ENCODE measurements at regions not wholly inside any gene's neighbourhood (a gene's known extent, or its start where the extent isn't known, plus 50 kb on each side); places are given as distances from the start of the nearest gene placed in this dataset.

DNA sequence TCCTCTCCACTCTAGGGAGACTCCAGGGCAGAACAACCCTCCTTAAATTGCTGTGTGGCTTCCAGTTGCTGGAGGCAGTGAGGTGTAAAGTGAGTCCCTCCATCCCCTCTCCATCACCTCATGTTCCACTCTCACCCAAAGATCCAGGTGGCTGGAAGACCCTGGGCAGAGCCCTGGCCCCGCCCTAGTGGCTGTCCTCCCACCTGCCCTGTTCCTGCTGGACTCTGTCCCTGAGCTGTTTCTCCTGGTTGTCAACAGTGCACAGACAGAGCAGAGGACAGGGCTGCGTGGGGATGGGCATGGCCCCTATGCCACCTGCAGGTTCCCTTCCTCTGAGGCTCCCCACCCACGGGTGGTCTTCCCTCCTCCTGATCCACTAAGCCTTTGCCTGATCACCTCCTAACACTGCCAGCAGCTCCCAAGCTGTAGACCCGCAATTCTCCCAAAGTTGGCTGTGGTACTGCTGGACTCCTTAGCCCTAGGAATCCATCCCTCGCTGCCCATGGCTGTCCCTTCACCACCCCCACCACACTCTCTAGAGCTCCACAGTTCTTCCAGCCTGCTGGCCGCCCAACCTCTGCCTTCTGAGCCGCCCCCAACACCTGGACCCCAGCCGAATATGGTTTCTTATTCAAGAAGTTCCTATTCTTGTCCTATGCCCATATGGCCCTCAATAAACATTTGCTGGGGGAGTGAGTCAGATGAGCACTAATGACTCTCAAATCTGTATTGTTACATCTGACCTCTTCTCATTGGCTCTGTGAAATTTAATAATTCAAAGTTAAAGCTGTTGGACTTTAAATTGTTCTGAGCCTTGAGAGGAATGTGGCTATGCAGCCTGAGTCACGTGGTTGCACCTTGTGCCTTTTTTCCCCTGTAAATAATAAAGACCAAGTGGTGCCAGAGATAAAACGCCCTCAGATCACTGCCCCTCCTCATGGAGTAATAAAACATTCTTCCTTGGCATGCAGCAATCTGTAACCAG is 260.0 kb upstream of the HS6ST1 start:
- in situ Hi-C loops (cut with MboI; ENCODE audit: low sequenced_read_pairs in 4 of 4) (no loop called here), intact Hi-C loops (cut with DNase I; ENCODE audit: low total_unique reads) (no loop called here)
- Histone ChIP-seq H3K9me3 (no peaks in the 10 kb centered on the region), H3K27ac (no peak overlapping the region), H3K27me3 (no peaks in the 10 kb centered on the region), H3K36me3 (no peaks in the 10 kb centered on the region), H3K4me3 (no peak overlapping the region), H3K4me1 (no peaks in the 10 kb centered on the region)
- DNase-seq (no peak), ATAC-seq (no peak)
- TF ChIP-seq, protein P1, sequence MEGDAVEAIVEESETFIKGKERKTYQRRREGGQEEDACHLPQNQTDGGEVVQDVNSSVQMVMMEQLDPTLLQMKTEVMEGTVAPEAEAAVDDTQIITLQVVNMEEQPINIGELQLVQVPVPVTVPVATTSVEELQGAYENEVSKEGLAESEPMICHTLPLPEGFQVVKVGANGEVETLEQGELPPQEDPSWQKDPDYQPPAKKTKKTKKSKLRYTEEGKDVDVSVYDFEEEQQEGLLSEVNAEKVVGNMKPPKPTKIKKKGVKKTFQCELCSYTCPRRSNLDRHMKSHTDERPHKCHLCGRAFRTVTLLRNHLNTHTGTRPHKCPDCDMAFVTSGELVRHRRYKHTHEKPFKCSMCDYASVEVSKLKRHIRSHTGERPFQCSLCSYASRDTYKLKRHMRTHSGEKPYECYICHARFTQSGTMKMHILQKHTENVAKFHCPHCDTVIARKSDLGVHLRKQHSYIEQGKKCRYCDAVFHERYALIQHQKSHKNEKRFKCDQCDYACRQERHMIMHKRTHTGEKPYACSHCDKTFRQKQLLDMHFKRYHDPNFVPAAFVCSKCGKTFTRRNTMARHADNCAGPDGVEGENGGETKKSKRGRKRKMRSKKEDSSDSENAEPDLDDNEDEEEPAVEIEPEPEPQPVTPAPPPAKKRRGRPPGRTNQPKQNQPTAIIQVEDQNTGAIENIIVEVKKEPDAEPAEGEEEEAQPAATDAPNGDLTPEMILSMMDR (IDR thresholded peaks at IDR 0.05 in 4 of 5, conservative IDR thresholded peaks at IDR 0.05 in 1 of 5): no peak
- no peak for TF ChIP-seq POLR2A (IDR thresholded peaks at IDR 0.05)

DNA sequence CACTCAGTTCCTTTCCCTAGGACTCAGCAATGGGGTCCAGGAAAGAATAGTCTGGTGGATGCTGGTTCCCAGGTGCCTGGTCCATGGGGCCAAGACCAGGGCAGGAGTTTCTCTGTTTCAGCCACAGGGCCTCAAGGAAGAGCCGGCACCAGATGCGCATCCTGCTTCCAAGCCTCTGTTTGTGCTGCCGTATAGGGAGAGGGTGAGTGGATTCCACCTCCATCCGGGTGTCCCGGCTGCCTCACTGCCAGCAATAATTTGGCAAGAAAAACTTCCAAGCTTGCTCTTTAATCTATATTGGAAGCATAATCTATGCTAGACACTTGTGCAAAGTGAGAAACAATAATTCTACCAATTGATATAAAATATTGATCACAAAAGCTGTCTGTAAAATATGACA is 261.2 kb upstream of the HS6ST1 start:
- no peak for ATAC-seq
- TF ChIP-seq POLR2A (IDR thresholded peaks at IDR 0.05): no peak
- TF ChIP-seq, protein P1 (IDR thresholded peaks at IDR 0.05 in 4 of 5, conservative IDR thresholded peaks at IDR 0.05 in 1 of 5): no peak
- no peaks in the 10 kb centered on the region for H3K9me3 ChIP-seq
- in situ Hi-C loops (cut with MboI; ENCODE audit: low sequenced_read_pairs in 4 of 4) (no loop called here), intact Hi-C loops (cut with DNase I; ENCODE audit: low total_unique reads) (no loop called here)
- no peaks in the 10 kb centered on the region for H3K36me3 ChIP-seq
- no peaks in the 10 kb centered on the region for H3K27me3 ChIP-seq
- DNase-seq: no peak
- H3K4me1 ChIP-seq: no peaks in the 10 kb centered on the region
- no peak overlapping the region for H3K4me3 ChIP-seq
- H3K27ac ChIP-seq: no peak overlapping the region

DNA sequence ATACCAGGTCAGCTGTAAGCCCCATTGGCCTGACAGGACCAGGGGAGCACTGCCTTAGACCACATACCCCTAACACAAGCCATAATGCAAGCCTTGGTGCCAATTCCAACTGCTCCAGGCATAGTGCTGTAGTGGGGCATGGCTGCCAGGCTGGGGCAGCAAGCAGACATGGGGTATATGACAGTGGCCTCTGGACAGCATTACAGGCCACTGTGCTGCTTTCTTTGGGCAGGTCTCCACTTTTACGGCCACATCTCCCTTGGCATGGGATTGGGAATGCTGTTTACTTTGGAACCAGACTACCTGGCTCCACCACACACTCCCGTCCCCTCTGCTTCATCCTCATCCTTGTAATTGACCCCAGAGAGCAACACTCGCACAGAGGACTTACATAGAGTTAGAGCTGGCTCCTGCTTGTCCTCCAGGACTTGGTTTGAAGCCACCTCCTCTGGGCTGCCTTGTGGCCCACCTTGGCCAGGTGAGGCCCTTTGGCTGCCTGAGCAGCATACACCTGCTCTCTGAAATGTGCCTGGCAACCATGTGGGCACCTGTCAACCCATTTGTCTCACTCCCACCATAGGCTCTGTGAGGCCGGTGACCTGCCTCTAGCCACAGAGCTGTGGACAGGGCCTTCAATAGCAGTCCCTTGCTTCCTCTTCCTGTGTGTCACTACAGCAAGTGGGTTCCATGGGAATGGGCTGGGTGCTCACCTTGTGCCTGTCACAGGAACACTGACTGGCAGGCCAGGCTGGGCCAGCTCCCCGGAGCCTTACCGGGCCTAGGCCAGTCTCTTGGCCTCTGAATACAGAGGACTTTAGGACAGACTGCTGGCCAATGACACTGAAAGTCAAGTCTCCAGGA is 262.6 kb upstream of the HS6ST1 start:
- TF ChIP-seq POLR2A (IDR thresholded peaks at IDR 0.05): no peak
- TF ChIP-seq, protein P1 (IDR thresholded peaks at IDR 0.05 in 4 of 5, conservative IDR thresholded peaks at IDR 0.05 in 1 of 5): no peak
- in situ Hi-C loops (cut with MboI; ENCODE audit: low sequenced_read_pairs in 4 of 4): no loop called here
- Histone ChIP-seq H3K9me3 (no peaks in the 10 kb centered on the region), H3K4me1 (no peaks in the 10 kb centered on the region), H3K36me3 (no peaks in the 10 kb centered on the region), H3K27me3 (no peaks in the 10 kb centered on the region), H3K4me3 (no peak overlapping the region), H3K27ac (no peak overlapping the region)
- DNase-seq: no peak
- intact Hi-C loops (cut with DNase I; ENCODE audit: low total_unique reads): no loop called here
- no peak for ATAC-seq

DNA sequence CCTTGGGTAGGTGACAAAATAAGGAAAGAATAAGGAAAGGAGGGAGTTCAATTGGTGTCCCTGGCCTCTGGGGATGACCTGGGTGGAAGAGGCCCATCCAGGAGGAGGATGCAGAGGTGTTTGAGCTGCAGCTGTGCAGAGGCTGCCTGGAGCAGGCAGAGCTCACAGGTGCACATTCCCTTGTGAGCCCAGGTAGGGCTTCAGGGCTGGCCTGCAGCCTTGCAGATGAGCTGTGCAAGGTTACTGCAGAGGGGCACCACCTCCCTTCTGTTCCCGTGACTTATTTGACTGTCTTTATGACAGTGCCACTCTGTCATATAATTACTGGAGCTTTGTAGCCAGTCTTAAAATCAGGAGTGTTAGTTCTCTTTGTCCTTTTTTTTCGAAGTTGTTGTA is 263.2 kb upstream of the HS6ST1 start:
- no peak for ATAC-seq
- Histone ChIP-seq H3K36me3 (no peaks in the 10 kb centered on the region), H3K4me3 (no peak overlapping the region), H3K4me1 (no peaks in the 10 kb centered on the region), H3K27ac (no peak overlapping the region), H3K9me3 (no peaks in the 10 kb centered on the region), H3K27me3 (no peaks in the 10 kb centered on the region)
- intact Hi-C loops (cut with DNase I; ENCODE audit: low total_unique reads): no loop called here
- no peak for DNase-seq
- in situ Hi-C loops (cut with MboI; ENCODE audit: low sequenced_read_pairs in 4 of 4): no loop called here
- TF ChIP-seq, protein P1 (IDR thresholded peaks at IDR 0.05 in 4 of 5, conservative IDR thresholded peaks at IDR 0.05 in 1 of 5): no peak
- no peak for TF ChIP-seq POLR2A (IDR thresholded peaks at IDR 0.05)
